ENCODE measurements at regions not wholly inside any gene's neighbourhood (a gene's known extent, or its start where the extent isn't known, plus 50 kb on each side); places are given as distances from the start of the nearest gene placed in this dataset.

GRCh38 chr18:23356424-23356823, 96.7 kb upstream of the RIOK3 start:
- TF ChIP-seq CTCF (conservative IDR thresholded peaks at IDR 0.05; ENCODE audit: low read length) = no peak
- no peak for TF ChIP-seq EZH2phosphoT487 (IDR thresholded peaks at IDR 0.05; ENCODE audit: borderline replicate concordance, low read depth, low read length)
